Progenitor cell of endocrine pancreas (in vitro differentiated cells): ENCODE measurements at regions not wholly inside any gene's neighbourhood (a gene's known extent, or its start where the extent isn't known, plus 50 kb on each side); places are given as distances from the start of the nearest gene placed in this dataset.

ENCODE experiments used
- DNase-seq: peaks from one replicate; pipeline ENCODE4 v3.0.0; 2021; ENCODE audit warnings: low spot score; ENCODE audit not compliant: unreplicated experiment
- H3K27ac Mint-ChIP-seq: 2 replicates; pipeline ENCODE4 v1.8.0; 2021; ENCODE audit warnings: mild to moderate bottlenecking, moderate library complexity, mixed read lengths
- H3K27me3 Mint-ChIP-seq: 2 replicates; pipeline ENCODE4 v1.8.0; 2021; ENCODE audit warnings: mixed read lengths
- H3K36me3 Mint-ChIP-seq: 2 replicates; pipeline ENCODE4 v1.8.0; 2022; ENCODE audit warnings: mixed read lengths; ENCODE audit not compliant: insufficient read depth
- H3K4me1 Mint-ChIP-seq: 2 replicates; pipeline ENCODE4 v1.8.0; 2021; ENCODE audit warnings: low read depth, mixed read lengths
- H3K4me3 Mint-ChIP-seq: 2 replicates; pipeline ENCODE4 v1.8.0; 2021; ENCODE audit warnings: low read depth, mild to moderate bottlenecking, moderate library complexity, mixed read lengths
- H3K9me3 Mint-ChIP-seq: 2 replicates; pipeline ENCODE4 v1.8.0; 2021; ENCODE audit warnings: low read depth, mixed read lengths
- CTCF ChIP-seq: fragments of 200-600 bp; sonication (generic); IDR thresholded peaks from one replicate; pipeline ENCODE4 v1.5.0; 2021; ENCODE audit warnings: antibody characterized with exemption, mild to moderate bottlenecking; ENCODE audit not compliant: unreplicated experiment

GRCh38 chr10:61337741-61338140 is 115.4 kb downstream of the TMEM26 start:
- no peak overlapping the region for H3K4me3 Mint-ChIP-seq
- no peak for TF ChIP-seq CTCF
- peaks cover 3% of the 10 kb centered on the region for H3K9me3 Mint-ChIP-seq

GRCh38 chr10:61336831-61337230 is 116.3 kb downstream of the TMEM26 start:
- TF ChIP-seq CTCF, result no peak
- H3K4me3 Mint-ChIP-seq, result no peak overlapping the region
- H3K36me3 Mint-ChIP-seq, result no peaks in the 10 kb centered on the region
- no peaks in the 10 kb centered on the region for H3K4me1 Mint-ChIP-seq
- peaks cover 3% of the 10 kb centered on the region for H3K9me3 Mint-ChIP-seq
- H3K27me3 Mint-ChIP-seq, result no peaks in the 10 kb centered on the region
- H3K27ac Mint-ChIP-seq, result no peak overlapping the region
- DNase-seq, result no peak

More at GRCh38 chr10:61337741-61338140, 115.4 kb downstream of the TMEM26 start:
- Mint-ChIP-seq H3K36me3 (no peaks in the 10 kb centered on the region), H3K27ac (no peak overlapping the region), H3K4me1 (peaks cover 2% of the 10 kb centered on the region), H3K27me3 (no peaks in the 10 kb centered on the region)
- no peak for DNase-seq

GRCh38 chr10:61335359-61335758 is 117.8 kb downstream of the TMEM26 start:
- Mint-ChIP-seq H3K36me3 (no peaks in the 10 kb centered on the region), H3K27me3 (no peaks in the 10 kb centered on the region), H3K9me3 (peaks cover 3% of the 10 kb centered on the region), H3K4me3 (no peak overlapping the region), H3K27ac (no peak overlapping the region), H3K4me1 (no peaks in the 10 kb centered on the region)
- DNase-seq, result no peak
- TF ChIP-seq CTCF, result no peak

- no peaks in the 10 kb centered on the region for H3K36me3 Mint-ChIP-seq
- no peaks in the 10 kb centered on the region for H3K27me3 Mint-ChIP-seq
- H3K4me3 Mint-ChIP-seq, result no peak overlapping the region
- no peak for DNase-seq
- no peaks in the 10 kb centered on the region for H3K4me1 Mint-ChIP-seq
- H3K27ac Mint-ChIP-seq, result no peak overlapping the region
- peaks cover 21% of the 10 kb centered on the region for H3K9me3 Mint-ChIP-seq
- no peak for TF ChIP-seq CTCF
Measured at GRCh38 chr10:61332581-61332980, 120.6 kb downstream of the TMEM26 start.

- Mint-ChIP-seq H3K4me1 (no peaks in the 10 kb centered on the region), H3K27me3 (no peaks in the 10 kb centered on the region), H3K36me3 (no peaks in the 10 kb centered on the region), H3K9me3 (peaks cover 21% of the 10 kb centered on the region), H3K27ac (no peak overlapping the region), H3K4me3 (no peak overlapping the region)
- TF ChIP-seq CTCF, result no peak
- no peak for DNase-seq
Measured at GRCh38 chr10:61330669-61331068, 122.5 kb downstream of the TMEM26 start.

- Mint-ChIP-seq H3K27me3 (no peaks in the 10 kb centered on the region), H3K4me1 (no peaks in the 10 kb centered on the region), H3K36me3 (no peaks in the 10 kb centered on the region), H3K9me3 (peaks cover 18% of the 10 kb centered on the region), H3K4me3 (no peak overlapping the region), H3K27ac (no peak overlapping the region)
- no peak for TF ChIP-seq CTCF
- DNase-seq, result no peak
Measured at GRCh38 chr10:61329854-61330253, 123.3 kb downstream of the TMEM26 start.
